CD4-positive, alpha-beta T cell treated with Interleukin-1 beta for 1 hour (primary cell): ENCODE measurements at regions not wholly inside any gene's neighbourhood (a gene's known extent, or its start where the extent isn't known, plus 50 kb on each side); places are given as distances from the start of the nearest gene placed in this dataset.

ENCODE experiments used
- DNase-seq, 2 donors: peaks; one replicate each; pipeline ENCODE4 v3.0.0-alpha.2; 2020 to 2022

DNA sequence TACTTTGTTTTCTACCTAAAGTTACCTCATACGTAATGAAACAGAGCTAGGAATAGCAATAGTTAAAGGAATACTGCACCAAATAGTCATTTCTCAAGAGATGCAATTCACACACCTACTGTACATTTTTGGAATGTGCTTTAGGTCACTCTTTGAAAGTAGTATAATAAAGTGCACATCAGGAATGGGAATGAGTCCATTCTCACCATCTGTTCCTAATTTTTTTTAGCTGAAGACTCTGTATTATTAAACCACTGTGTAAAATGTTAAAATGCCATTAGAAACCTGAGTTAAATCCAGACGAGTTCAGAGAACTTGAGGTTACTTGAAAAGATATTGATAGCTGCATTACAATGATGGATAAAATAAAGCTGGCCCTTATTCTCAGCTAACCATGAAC, 51.9 kb upstream of the EPHA7 start:
- no peak for DNase-seq
